Activated CD4-positive, alpha-beta T cell treated with anti-CD3 and anti-CD28 coated beads for 24 hours (primary cell): ENCODE measurements at regions not wholly inside any gene's neighbourhood (a gene's known extent, or its start where the extent isn't known, plus 50 kb on each side); places are given as distances from the start of the nearest gene placed in this dataset.
A peak's percentile ranks its signal among the peaks of the same experiment; 100 is the strongest.

ENCODE experiments used
- DNase-seq, 2 donors: peaks; one replicate each; pipeline ENCODE4 v3.0.0-alpha.2; 2020; ENCODE audit warnings: low read depth in 2 of 2

DNA sequence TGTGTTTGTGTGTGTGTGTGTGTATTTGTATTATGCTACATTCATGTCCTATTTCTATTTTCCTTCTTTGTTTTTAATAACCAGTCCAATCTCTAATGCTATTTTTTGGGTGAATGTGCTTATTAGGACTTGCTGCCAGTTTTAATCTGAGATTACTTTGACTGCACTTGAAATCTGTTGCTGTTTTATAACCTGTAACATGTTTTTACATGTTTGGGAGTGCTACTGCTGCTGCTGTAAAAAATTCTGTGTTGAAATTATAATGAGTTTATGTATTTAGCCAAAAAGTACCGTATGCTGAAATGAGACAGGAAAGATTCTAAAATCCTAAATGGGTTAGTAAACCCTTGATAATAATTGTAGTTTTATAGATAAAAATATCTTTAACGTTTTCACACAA is 104.7 kb upstream of the SSBP2 start:
- no peak for DNase-seq

DNA sequence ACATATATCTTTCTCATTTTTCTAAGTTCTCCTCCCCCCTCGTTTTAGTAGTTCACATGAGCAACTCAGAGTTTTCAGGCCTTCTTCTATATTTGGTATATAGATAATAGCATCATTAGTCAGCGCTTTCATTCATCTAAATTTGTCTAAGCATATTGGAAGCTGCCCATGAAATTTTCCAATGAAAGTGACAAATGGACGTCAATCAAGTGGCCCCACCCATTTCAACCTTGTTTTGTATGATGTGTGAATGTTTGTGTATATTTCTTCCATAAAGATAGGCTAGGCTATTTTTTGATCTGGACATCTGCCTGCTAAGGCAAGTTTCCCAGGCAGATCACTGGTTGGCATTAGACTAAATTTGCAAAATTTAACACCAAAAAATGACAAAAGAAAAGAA is 104.0 kb upstream of the SSBP2 start:
- no peak for DNase-seq

DNA sequence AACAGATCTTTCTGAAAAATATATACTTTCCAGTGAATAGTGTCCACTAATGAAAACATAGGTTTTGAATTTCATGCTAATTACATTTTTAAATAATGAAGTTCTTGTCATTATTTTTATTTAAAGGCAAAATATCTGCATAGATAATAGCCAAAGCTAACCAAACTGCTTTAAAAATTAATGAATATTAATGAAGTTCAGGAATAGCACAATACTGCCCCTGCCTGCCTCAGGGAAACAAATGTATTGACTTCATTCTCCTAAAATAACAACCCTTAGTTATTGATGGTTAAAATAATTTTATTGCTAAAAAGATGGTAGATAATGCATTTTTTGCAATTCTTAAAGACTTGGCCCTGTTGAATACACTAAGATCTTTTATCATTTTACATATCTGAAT is 103.6 kb upstream of the SSBP2 start:
- DNase-seq, result no peak

DNA sequence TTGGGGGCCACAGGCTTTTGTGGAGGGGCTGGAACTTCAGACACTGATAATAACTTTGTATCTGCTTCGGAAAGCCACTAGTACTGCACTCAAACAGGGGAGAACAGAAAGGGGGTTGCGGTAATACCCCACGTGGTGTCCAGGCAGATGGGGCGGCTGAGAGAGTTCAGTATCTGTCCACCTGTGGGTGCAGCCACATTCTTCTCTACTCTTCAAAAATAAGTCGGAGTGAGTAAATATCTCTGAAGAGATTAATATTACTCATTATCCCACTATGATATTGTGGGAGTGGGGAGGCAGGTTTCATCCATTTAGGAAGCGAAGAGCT is 102.1 kb upstream of the SSBP2 start:
- no peak for DNase-seq

DNA sequence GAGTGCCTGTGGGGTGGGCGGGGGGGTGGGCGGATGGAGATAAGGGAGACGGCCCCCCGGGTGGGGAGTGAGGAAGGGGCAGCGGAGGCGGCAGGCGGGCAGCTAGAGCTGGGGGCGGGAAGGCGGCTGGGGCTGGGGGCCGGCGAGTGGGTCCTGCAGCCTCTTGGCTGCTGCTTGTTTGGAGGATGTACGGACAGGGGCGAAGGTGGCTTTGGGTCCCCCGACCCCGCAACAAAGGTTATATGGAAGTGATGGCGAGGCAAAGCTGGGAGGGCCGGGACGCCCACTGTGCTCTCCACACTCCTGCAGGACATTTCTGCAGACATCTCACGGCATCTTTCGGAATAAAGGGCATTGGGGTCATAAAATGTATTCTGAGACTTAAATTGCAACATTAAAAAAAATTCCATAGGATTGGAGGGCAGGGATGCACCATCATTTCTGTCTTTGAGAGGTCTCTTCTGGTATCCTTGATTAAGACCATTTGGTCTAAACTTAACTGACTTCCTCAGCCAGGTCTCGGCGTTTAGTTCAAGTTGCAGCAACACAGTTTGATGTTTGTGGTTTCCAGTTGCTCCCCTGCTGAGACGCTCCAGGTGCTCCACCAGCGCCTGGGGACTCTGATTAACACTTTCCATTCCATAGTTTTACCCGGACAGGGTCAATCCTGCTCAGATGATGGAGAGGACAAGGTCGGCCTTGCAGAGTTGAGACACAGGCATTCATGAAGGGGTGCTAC is 101.6 kb upstream of the SSBP2 start:
- no peak for DNase-seq

DNA sequence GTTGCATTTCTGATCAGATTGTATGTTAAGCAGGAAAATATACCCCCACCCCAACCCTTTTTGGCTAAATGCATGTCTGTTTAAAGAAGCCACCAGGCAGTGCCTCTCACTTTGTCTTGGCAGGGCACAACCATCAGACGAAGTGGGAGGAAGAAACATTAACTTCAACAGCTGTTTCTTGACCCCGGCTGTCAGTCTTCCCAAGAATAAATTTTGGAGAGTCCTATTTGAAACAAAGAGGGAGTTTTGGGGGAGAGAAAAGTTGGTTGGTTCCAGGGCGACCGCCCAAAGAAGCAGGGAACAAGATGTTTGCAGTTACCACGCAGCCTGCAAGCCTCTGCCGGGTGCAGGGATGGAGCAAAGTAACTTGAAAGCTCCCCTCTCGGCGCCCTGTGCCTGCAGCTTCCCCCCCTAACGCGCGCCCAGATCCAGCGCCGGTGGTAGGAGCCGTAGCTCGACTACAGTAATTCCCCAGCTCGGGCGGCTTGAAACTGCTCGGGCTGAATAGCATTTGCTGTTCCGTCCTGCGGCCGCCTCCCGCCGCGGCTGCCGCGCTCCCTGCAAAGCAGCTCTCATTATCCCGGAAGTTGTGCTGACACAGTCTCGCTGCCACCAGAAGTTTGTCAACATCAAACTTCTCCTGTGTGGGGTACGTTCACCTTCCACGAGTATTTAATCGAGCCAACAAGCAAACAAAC is 100.7 kb upstream of the SSBP2 start:
- peak; percentile 79 to 81 for DNase-seq

DNA sequence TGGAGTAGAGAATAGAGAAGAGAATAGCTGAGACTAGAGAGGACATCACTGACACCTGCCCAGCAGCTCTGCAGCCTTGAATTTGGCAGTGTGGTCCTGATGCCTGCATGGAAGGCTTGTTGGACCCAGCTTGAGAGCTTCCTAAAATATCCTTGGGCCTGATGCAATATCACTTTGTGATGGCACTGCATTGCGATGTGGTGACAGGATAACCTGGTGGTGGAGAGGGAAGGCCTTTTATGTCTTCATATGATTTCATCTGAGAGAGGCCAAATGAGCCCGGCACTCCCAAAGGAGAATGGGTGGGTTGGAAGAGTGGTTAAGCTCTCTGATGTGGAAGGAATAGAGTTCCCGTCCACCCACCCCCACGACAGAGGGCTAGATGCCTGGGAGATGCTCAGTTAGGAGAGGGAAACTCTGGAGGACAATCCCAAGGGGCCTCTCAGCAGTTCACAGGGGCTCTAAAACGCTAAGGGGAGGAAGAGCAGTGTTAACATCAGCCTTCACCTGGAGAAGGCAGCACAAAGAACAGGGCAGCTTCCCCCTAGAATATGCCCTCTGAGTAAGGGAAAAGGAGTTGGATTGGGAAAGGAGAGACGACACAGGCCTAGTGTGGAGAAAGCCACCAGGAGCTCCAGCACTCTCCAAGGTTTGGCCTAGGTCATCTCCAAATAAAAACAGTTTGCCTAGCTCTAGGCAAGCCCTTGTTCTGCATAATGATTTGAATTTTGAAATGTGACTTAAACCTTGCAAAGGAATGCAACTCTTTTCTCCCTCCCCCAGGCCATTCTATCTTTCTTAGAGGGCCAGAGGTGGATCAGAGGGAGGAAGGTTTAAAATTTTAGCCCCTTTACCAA is 99.8 kb upstream of the SSBP2 start:
- DNase-seq, result no peak

DNA sequence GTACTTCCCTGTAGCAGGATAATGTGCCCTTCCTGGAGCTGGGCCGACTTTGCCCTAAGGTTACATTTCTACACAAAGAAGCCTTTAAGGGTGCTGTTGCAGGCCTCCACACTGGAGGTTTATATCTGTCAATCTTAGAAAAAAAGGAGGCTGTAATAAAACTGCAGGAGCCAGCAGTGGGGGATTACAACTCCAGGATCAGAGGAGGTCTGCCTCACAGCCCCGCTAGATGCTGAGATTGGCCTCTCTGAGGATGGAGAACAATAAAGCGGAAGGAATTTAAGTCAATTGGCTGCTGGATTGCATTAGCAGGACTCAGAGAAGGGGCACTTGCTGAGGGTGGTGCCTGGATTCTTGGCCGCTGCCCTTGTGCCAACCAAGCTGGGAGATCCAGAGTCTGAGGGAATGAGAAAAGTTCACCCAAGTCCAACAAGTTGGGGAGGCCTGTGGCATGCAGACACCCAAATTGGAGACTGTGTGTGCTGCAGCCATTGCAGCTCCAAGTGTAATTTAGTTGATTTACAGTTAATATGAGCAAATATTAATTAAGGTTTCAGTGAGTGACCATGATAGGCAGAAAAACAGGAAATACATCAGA is 99.0 kb upstream of the SSBP2 start:
- DNase-seq, result no peak

DNA sequence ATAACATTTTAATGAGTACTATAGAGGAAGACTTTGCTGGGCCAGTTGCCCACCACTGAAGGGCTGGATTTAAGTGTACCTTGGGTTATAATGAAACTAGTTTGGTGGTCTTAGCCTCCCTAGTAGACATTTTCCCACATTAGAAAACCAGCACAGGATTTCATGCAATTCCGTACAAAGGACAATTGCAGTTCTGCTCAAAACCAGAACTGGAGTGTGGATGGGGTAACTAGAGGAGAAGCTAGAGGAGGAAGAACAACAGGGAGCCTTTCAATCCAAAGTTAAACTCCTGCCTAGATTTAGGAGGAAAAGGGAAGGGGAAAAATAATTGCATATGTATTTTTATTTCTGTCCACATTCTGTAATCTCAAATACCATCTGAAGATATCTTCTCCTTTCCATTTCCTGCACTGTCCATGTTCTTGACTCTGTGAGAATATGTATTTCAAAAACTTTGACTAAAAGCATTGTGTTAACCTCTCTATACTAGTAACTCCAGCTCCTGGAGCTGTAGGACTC is 97.5 kb upstream of the SSBP2 start:
- no peak for DNase-seq

DNA sequence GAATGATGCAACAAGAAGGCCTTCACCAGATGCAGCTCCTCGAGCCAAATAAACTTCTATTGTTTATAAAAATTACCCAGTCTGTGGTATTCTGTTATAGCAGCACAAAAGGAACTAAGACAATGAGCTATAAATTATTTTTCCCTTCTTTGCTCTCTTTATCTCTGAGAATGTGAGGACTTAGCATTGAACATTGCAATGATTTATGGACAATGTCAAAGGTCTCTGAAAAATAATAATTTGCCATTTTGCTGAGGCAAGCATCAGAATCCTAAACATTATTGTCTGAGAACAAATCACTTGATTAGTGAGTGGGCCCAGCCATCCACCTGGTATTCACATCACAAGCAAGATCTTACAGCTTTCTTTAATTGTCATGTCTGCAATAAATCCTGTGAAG is 95.4 kb upstream of the SSBP2 start:
- DNase-seq, result no peak

DNA sequence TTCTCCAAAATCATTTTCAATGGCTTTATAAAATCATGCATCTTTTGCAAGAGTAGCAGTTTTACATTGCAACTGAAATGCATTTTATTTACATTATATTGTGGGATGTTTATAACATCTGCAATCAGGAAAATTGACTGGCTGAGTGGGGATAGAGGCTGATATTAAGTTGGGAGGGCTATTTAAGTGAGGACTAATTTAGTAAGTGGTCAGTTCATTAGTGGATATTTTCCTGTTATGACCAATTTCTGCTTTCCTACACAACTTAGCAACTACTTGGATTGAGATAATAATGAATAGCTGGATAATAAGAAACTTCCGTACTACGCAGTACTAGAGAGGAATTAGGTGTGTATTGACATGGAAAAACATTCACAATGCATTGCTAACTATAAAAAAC is 92.9 kb upstream of the SSBP2 start:
- DNase-seq, result no peak

DNA sequence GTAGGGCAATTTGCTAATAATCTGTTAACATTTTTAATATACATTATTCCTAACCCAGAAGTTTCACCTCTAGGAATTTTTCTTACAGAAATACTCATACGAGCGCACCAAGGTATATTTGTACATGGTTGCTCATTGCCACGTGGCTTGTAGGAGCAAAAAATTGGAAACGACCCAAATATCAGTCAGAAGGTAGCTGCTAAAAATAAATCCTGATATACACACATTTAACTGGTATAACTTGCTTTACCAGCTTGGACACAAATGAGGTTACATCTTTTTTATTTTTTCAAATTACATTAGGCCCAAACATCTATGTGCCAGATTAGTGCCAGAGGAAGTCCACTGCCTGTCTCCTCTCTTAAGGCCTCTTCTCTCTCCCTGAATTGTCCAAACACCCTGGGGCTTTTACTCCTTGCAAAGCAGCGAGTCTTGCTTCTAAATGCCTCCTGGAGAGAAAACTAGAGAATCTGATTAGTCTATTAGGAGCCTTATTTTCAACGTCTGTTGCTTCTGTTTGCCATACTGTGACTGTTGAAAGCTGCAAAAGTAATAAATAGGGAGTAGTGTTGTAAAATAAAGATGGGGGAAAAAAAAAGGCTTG is 92.0 kb upstream of the SSBP2 start:
- no peak for DNase-seq

DNA sequence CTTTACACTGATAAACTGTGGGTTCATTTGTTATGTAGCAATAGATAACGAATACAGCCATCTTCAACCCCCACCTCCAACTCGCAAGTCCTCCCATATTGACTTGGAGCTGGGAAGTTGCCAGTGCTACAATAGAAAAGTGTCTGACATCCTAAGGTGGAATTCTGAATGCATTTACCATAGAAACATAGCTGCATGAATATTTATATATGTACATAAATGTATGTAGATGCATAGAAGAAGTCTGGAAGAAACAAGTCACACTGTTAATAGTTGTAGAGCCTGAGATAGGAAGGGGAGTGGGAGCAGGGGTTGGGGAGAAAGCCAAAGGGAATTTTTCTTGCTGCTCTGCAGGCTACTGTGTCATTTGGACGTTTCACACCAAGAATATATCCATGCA is 88.1 kb upstream of the SSBP2 start:
- no peak for DNase-seq

DNA sequence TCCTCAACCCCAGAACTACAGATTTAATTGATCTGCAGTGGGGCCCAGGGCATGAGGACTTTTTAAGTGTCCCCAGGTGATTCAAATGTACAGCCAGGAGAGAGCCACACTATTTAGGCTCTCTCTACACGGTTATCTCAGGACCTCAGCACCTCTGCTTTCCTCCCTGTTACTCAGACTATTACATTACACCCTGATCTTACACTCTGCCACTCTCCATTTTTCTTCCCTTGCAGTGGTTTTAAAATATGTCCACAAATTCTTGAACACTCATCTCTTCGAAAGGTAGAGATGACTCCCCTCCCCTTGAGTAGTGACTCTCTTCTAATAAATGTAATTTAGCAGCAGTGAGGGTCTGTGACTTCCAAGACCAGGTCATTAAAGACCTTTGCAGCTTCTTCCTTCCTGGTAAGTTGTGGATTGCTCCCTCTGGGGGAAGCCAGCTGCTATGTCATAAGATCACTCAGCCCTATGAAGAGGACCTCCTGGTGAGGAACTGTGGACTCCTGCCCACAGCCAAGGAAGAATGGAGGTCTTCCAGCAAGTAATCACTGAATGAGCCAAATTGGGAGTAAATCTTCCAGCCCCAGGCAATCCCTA is 87.5 kb upstream of the SSBP2 start:
- DNase-seq, result no peak

DNA sequence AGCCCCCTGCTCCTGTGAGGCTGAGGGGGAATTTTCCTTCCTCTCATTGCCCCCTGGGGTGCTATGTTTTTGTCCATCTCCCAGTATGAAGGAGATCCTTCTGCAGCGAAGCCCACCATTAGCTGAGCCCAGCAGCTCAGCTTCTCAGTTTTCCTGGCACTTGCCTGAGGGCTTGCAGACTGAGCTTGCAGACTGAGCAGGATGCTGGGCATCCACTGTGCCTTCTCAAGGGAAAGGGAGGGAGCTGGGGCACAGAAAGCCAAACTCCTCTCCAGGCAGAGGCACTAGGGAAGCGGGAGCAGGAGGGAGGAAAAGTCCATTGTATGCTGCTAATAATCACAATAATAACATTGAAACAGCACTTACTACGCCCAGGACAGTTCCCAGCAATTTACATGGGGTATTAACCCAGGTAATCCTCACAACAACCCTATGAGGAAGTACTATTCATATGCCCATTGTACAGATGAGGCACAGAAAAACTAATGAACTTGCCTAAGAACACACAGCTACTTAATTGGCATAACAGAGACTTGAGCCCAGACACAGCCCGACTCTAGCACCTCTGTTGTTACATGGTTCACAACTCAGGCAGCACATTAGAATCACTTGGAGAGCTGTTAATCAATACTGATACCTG is 86.9 kb upstream of the SSBP2 start:
- no peak for DNase-seq

DNA sequence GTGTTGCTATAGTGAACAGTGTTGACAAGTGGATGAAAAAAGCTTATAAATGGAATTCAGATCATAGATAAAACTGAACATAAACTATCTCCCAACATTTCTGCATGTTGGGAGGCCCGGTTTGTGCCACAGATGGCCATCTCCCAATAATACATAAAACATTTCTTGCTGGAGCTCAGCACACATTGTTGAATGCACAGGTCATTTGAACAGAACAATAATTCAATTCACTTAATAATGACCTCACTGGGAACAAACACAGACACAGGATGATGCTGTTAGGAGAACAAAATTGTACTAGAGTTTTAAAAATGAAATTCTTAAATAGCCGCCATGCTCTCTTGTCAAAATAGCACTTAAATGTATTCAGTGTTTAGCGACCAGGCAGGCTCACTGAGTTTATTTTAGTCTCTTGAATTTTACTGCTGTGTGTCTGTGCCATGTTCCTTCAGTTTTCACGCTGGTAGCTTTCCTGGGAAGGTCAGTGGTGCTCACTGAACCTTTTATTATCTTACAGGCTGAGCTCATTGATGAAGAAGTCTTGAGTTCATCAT is 85.0 kb upstream of the SSBP2 start:
- no peak for DNase-seq

DNA sequence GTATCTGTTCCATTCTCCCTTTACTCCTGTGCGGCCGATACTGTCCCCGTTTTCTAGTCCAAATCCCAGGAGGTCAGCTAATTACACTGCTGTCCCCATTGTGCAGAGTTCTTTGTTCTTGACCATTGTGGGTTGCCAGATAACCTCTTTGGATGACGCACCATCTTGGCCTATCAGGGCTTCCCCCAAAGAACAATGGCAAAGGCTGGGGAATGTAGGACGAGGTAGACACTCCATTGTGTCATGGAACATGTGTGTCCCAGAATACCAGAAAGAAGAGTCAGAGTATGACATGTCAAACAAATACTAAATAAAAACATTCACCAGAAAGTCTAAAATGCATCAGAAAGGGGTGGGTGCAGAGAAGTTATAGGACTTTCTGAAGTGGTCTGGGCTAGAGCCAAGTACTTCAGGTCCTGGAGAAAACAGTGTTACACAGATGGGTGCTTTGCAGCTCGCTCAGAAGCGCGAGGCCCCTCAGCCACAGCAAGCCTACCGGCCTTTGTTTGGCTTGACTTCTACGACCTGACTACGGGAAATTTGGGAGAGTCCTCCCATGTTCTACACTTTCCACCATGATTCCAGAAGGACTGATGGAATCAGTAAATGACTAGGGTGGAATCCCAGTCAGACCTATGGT is 83.2 kb upstream of the SSBP2 start:
- DNase-seq, result no peak

DNA sequence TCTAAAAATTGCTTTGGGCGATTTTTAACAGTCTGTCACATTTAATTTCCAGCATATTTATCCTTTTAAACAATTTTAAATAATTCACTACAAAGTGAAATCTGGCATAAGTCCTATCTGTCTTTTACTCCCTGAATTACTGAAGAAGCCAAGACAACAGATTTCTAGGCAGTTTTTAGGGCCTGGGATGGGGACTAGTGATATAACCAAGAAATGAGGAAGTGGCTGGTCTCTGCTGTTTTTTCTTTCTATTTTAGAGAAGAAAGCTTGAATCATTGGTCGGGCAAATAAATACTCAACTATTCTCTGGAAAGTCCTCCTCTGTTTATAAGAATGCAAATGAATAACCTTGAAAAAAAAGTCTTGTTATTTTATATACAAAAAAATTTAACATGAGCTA is 79.7 kb upstream of the SSBP2 start:
- DNase-seq, result no peak

DNA sequence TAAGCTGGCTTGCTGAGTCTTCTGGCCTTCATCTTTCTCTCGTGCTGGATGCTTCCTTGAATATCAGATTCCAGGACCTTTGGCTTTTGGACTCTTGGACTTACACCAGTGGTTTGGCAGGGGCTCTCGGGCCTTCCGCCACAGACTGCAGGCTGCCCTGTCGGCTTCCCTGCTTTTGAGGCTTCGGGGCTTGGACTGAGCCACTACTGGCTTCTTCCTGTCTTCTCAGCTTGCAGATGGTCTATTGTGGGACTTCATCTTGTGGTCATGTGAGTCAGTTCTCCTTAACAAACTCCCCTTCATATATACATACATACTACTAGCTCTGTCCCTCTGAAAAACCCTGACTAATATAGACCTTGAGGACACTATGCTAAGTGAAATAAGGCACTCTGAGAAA is 78.3 kb upstream of the SSBP2 start:
- no peak for DNase-seq

DNA sequence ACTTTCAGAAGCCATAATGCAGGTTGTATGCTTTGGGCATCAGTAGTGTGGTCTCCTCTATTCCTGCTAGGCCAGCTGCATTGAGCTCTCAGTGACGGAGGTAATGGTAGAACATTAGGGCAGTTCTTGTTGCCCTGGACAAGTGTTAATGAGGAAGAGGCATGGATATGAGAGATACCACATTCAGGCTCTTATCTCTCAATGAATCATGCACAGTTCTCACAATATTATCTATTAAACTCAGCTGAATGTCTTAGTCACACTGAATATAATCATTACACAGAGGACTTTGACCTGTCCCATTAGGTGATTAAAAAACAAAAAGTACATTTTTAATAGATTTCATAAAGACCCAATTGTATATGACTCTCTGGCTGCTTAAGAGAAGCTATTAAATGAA is 76.6 kb upstream of the SSBP2 start:
- no peak for DNase-seq
